ENCODE measurements at regions not wholly inside any gene's neighbourhood (a gene's known extent, or its start where the extent isn't known, plus 50 kb on each side); places are given as distances from the start of the nearest gene placed in this dataset.

DNA sequence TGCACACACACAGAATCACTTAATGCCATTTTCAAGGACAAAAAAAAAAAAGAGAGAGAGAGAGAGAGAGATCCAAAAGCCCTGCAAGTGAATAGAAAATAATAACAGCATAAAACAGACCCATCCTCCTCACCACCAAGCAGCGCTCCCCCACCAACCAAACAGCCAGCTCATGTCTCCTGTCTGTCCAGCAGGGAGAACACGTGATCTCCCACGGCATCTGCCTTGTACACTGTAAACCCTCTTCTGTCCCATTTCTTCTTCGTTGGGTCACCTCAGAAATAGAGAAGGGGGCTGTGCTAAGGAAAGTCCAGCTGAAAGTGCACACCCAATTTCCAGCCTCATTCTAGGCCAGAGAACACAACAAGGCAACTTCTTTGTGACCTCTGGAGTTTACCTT, 222.5 kb downstream of the EXOC5 start:
- TF ChIP-seq CTCF (IDR thresholded peaks at IDR 0.05) = no peak
- no peak for TF ChIP-seq POLR2A (IDR thresholded peaks at IDR 0.05)
- no peak for TF ChIP-seq POLR2AphosphoS5 (IDR thresholded peaks at IDR 0.05)
